Glutamatergic neuron (in vitro differentiated cells): ENCODE measurements at regions not wholly inside any gene's neighbourhood (a gene's known extent, or its start where the extent isn't known, plus 50 kb on each side); places are given as distances from the start of the nearest gene placed in this dataset.

ENCODE experiments used
- DNase-seq: peaks from one replicate; pipeline ENCODE4 v3.0.0; 2022
- H3K27ac Mint-ChIP-seq: one replicate; pipeline ENCODE4 v1.8.0; 2020; ENCODE audit warnings: mild to moderate bottlenecking, mixed read lengths, inconsistent platforms; ENCODE audit not compliant: unreplicated experiment
- H3K27me3 Mint-ChIP-seq: one replicate; pipeline ENCODE4 v1.8.0; 2020; ENCODE audit warnings: mild to moderate bottlenecking, moderate library complexity, mixed read lengths, inconsistent platforms; ENCODE audit not compliant: unreplicated experiment
- H3K36me3 Mint-ChIP-seq: one replicate; pipeline ENCODE4 v1.8.0; 2020; ENCODE audit warnings: mild to moderate bottlenecking, mixed read lengths, inconsistent platforms; ENCODE audit not compliant: unreplicated experiment
- H3K4me1 Mint-ChIP-seq: one replicate; pipeline ENCODE4 v1.8.0; 2020; ENCODE audit warnings: mild to moderate bottlenecking, low read depth, mixed read lengths, inconsistent platforms; ENCODE audit not compliant: unreplicated experiment
- H3K4me3 Mint-ChIP-seq: one replicate; pipeline ENCODE4 v1.8.0; 2020; ENCODE audit warnings: mild to moderate bottlenecking, mixed read lengths, inconsistent platforms; ENCODE audit not compliant: unreplicated experiment
- H3K9me3 Mint-ChIP-seq: one replicate; pipeline ENCODE4 v1.8.0; 2020; ENCODE audit warnings: mild to moderate bottlenecking, moderate library complexity, mixed read lengths, inconsistent platforms; ENCODE audit not compliant: unreplicated experiment
- CTCF ChIP-seq: fragments of 200-600 bp; sonication (generic); IDR thresholded peaks from one replicate; pipeline ENCODE4 v1.5.0; 2021; ENCODE audit not compliant: partially characterized antibody, unreplicated experiment

- peak overlapping the region; percentile 3 for H3K4me3 Mint-ChIP-seq
- peak; percentile 26 for DNase-seq
- TF ChIP-seq CTCF, result no peak
- H3K9me3 Mint-ChIP-seq, result no peaks in the 10 kb centered on the region
- no peaks in the 10 kb centered on the region for H3K36me3 Mint-ChIP-seq
- H3K4me1 Mint-ChIP-seq, result peaks cover 12% of the 10 kb centered on the region
- H3K27me3 Mint-ChIP-seq, result peaks cover 2% of the 10 kb centered on the region
- peak overlapping the region; percentile 46 for H3K27ac Mint-ChIP-seq
These were observed 287.8 kb upstream of the ISL1 start for GRCh38 chr5:51095486-51095885.

- DNase-seq, result no peak
- H3K36me3 Mint-ChIP-seq, result no peaks in the 10 kb centered on the region
- no peak for TF ChIP-seq CTCF
- no peak overlapping the region for H3K4me3 Mint-ChIP-seq
- peaks cover 2% of the 10 kb centered on the region for H3K27me3 Mint-ChIP-seq
- H3K9me3 Mint-ChIP-seq, result peaks cover 2% of the 10 kb centered on the region
- H3K4me1 Mint-ChIP-seq, result peaks cover 12% of the 10 kb centered on the region
- H3K27ac Mint-ChIP-seq, result no peak overlapping the region
These were observed 286.4 kb upstream of the ISL1 start for GRCh38 chr5:51096859-51097258.

GRCh38 chr5:51099173-51099853 is 283.9 kb upstream of the ISL1 start:
- H3K27ac Mint-ChIP-seq, result no peak overlapping the region

GRCh38 chr5:51104556-51104955 is 278.7 kb upstream of the ISL1 start:
- DNase-seq, result no peak
- H3K4me1 Mint-ChIP-seq, result peaks cover 4% of the 10 kb centered on the region
- H3K4me3 Mint-ChIP-seq, result no peak overlapping the region
- H3K27ac Mint-ChIP-seq, result no peak overlapping the region
- TF ChIP-seq CTCF, result no peak
- H3K9me3 Mint-ChIP-seq, result peaks cover 2% of the 10 kb centered on the region
- no peaks in the 10 kb centered on the region for H3K27me3 Mint-ChIP-seq
- no peaks in the 10 kb centered on the region for H3K36me3 Mint-ChIP-seq

More at GRCh38 chr5:51099173-51099853, 283.9 kb upstream of the ISL1 start:
- peaks cover 2% of the 10 kb centered on the region for H3K9me3 Mint-ChIP-seq
- no peak for DNase-seq
- no peak for TF ChIP-seq CTCF
- H3K36me3 Mint-ChIP-seq, result no peaks in the 10 kb centered on the region
- H3K4me1 Mint-ChIP-seq, result peaks cover 12% of the 10 kb centered on the region
- H3K4me3 Mint-ChIP-seq, result no peak overlapping the region
- peaks cover 2% of the 10 kb centered on the region for H3K27me3 Mint-ChIP-seq

- no peak for DNase-seq
- no peak overlapping the region for H3K4me3 Mint-ChIP-seq
- no peak for TF ChIP-seq CTCF
- peaks cover 20% of the 10 kb centered on the region for H3K4me1 Mint-ChIP-seq
- H3K36me3 Mint-ChIP-seq, result no peaks in the 10 kb centered on the region
- no peak overlapping the region for H3K27ac Mint-ChIP-seq
- no peaks in the 10 kb centered on the region for H3K27me3 Mint-ChIP-seq
- peaks cover 2% of the 10 kb centered on the region for H3K9me3 Mint-ChIP-seq
These were observed 273.4 kb upstream of the ISL1 start for GRCh38 chr5:51109786-51110410.
